RWPE1 (cell line): ENCODE measurements at regions not wholly inside any gene's neighbourhood (a gene's known extent, or its start where the extent isn't known, plus 50 kb on each side); places are given as distances from the start of the nearest gene placed in this dataset.

Experiments
- CTCF ChIA-PET: fragments of 350-600 bp; sonication (Branson Sonifier 250); formaldehyde crosslinking; extraction: SDS; loops from one replicate; lab custom pipeline; 2021; lab: Yijun Ruan, JAX
- POLR2A ChIA-PET: fragments of 400-600 bp; formaldehyde crosslinking; extraction: SDS; loops from one replicate; lab custom pipeline; 2020; ENCODE audit warnings: antibody characterized with exemption; ENCODE audit not compliant: low non-redundant PET; lab: Yijun Ruan, JAX
- DNase-seq: peaks from one replicate; pipeline ENCODE4 v3.0.0; 2012; ENCODE audit warnings: low spot score
- H3K27ac ChIP-seq: fragments of 450-650 bp; 2 replicates; pipeline ENCODE4 v1.5.1; 2017
- CTCF ChIP-seq: fragments of 450-650 bp; conservative IDR thresholded peaks from 2 replicates; pipeline ENCODE4 v1.5.1; 2017; ENCODE audit warnings: low read depth, mild to moderate bottlenecking

- no peak overlapping the region for H3K27ac ChIP-seq
- no peak for TF ChIP-seq CTCF
- ChIA-PET CTCF (no interaction called here), POLR2A (no interaction called here)
- DNase-seq, result no peak
Observed at GRCh38 chr6:143621876-143622605, 55.7 kb upstream of the PHACTR2 start.

DNA sequence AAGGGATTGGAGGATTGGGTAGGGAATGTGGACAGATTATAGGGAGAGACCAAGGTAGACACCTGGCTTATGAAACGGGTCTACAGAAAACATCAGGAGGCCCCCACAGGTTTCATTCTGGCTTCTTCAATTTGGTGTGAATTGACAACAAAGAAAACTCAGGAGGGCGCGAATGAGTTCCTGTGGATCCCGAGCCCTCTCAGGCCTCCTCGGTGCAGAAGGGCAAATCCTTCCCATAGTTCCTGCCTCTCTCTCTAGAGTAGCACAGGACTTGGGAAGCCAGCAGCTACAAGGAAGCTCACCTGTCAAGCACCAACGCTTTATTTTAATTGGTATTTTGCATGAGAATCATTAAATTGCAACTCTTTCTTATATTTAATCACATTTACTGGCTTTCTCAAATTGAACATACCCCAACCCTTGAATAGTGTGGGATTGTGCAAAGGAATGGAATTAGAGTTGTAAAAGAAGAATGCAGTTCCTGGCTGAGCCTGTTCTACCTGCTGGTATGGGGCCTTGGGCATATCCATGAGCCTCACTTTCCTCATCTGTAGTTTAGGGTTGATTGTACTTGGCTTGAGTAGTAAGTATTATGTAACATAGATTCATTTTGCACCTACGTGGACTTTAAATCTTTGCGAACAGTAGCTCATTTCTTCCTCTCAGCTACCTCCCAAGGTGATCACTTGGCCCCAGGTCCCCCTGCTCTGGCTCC is 56.4 kb upstream of the PHACTR2 start:
- POLR2A ChIA-PET, result no interaction called here
- CTCF ChIA-PET, result no interaction called here
- no peak for DNase-seq
- no peak for TF ChIP-seq CTCF
- H3K27ac ChIP-seq, result no peak overlapping the region

- no peak for DNase-seq
- no peak overlapping the region for H3K27ac ChIP-seq
- CTCF ChIA-PET, result interaction anchor here (0.6 to 0.7 kb wide), 2 partner anchors 46 to 158 kb away, joined by 3 to 5 read pairs; no protein-coding TSS in a partner anchor
- no peak for TF ChIP-seq CTCF
- POLR2A ChIA-PET, result no interaction called here
Observed at GRCh38 chr6:143620447-143620846, 57.3 kb upstream of the PHACTR2 start.

DNA sequence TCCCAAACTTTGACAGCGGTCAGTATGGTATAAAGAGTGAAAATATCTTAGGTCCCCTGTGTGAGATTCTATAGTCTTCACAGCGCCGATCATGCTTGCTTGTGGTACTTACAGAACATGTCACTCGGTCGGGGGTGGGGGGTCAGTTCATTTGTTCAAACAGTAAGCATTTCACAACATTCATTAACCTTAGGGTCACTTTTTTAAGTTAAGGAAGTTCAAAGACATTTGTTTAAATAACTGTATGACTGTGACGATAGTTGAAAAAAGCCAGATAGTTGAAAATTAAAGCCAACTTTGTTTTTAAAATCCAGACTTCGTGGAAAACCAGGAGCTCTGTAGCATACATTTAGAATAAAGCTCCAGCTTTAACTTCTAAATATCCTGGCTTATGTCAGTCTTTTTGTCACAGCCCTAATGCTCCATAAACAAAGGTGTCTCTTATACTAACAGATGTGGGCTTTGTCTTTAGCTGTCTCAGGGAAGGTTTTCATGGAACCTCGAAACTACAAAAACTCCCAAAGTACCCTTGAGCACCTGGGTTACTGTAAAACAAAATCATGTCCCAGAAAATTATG is 57.9 kb upstream of the PHACTR2 start:
- CTCF ChIA-PET, result interaction anchor here (0.6 to 0.7 kb wide), 2 partner anchors 46 to 158 kb away, joined by 3 to 5 read pairs; no protein-coding TSS in a partner anchor
- no peak for TF ChIP-seq CTCF
- no peak for DNase-seq
- POLR2A ChIA-PET, result no interaction called here
- H3K27ac ChIP-seq, result no peak overlapping the region

DNA sequence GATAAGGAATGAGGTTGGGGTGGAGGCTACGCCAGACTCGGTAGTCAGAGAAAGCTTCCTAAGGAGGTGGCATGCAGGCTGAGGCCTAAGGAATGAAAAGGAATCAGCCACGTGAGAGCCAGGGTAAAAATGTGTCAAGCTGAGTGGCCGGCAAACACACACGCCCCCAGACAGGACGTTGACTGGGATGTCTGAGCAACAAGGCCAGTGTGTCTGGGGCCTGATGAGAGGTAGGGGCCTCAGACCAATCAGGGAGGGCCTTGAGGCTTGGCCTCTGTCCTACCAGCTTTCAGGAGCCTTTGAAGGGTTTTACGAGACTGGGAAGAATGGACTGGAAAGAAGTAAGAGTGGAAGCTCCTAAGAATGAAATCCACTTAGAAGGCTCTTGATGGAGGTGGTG is 61.0 kb upstream of the PHACTR2 start:
- no peak for DNase-seq
- TF ChIP-seq CTCF, result no peak
- ChIA-PET POLR2A (no interaction called here), CTCF (no interaction called here)
- no peak overlapping the region for H3K27ac ChIP-seq

GRCh38 chr6:143615785-143616184 is 62.0 kb upstream of the PHACTR2 start:
- no peak overlapping the region for H3K27ac ChIP-seq
- TF ChIP-seq CTCF, result no peak
- no peak for DNase-seq
- ChIA-PET CTCF (no interaction called here), POLR2A (no interaction called here)
